Muscle layer of colon (tissue), 2 donors: ENCODE measurements at regions not wholly inside any gene's neighbourhood (a gene's known extent, or its start where the extent isn't known, plus 50 kb on each side); places are given as distances from the start of the nearest gene placed in this dataset.
"Not testable (repeated sequence)": the region's sequence is repeated elsewhere in the genome, so short reads cannot be mapped to it uniquely, and the experiment has no call there.

Experiments used
- H3K27ac ChIP-seq: one replicate; pipeline ENCODE4 v1.7.0; 2013; ENCODE audit warnings: low read depth, mild to moderate bottlenecking, low read length, moderate library complexity
- H3K27me3 ChIP-seq, 2 donors: one replicate each; pipeline ENCODE4 v1.7.0; 2013; ENCODE audit warnings: low read length in 2 of 2, mild to moderate bottlenecking in 2 of 2; ENCODE audit not compliant: insufficient read depth in 2 of 2, control insufficient read depth in 1 of 2
- H3K36me3 ChIP-seq: one replicate; pipeline ENCODE4 v1.7.0; 2013; ENCODE audit warnings: mild to moderate bottlenecking, low read length; ENCODE audit not compliant: insufficient read depth
- H3K4me1 ChIP-seq: one replicate; pipeline ENCODE4 v1.7.0; 2013; ENCODE audit warnings: mild to moderate bottlenecking, low read length; ENCODE audit not compliant: insufficient read depth
- H3K4me3 ChIP-seq, 2 donors: one replicate each; pipeline ENCODE4 v1.7.0; 2013; ENCODE audit warnings: low read length in 2 of 2, low read depth in 1 of 2, mild to moderate bottlenecking in 1 of 2, moderate library complexity in 1 of 2
- H3K9ac ChIP-seq: one replicate; pipeline ENCODE4 v1.7.0; 2013; ENCODE audit warnings: low read length
- H3K9me3 ChIP-seq: one replicate; pipeline ENCODE4 v1.7.0; 2013; ENCODE audit warnings: mild to moderate bottlenecking, low read length
- donor health status: abdominal sarcoma.
- donor health status: Adenocarcinoma of cecum.

DNA sequence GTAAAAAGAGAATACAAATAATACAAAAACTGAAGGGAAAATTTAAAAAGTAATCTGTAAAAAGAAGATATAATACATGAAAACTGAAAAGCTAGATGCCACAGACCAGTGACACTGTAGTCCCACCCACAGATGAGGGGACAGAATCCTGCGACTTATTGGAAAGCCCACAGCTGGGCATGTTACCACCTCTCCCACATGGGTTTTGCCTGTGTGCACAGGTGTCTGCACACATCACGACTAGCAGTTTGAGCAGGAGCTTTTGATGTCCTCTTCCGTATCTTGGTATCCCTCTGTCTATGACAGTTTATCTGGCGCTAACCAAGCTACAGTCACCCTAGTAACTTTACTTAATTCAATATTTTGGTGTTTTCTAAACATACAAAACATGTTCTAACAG, 291.1 kb upstream of the EXOC2 start:
- Histone ChIP-seq H3K9me3 (no peaks in the 10 kb centered on the region), H3K4me1 (no peaks in the 10 kb centered on the region), H3K36me3 (no peaks in the 10 kb centered on the region), H3K4me3 (no peak overlapping the region), H3K27ac (no peak overlapping the region), H3K27me3 (no peaks in the 10 kb centered on the region), H3K9ac (no peak overlapping the region)

DNA sequence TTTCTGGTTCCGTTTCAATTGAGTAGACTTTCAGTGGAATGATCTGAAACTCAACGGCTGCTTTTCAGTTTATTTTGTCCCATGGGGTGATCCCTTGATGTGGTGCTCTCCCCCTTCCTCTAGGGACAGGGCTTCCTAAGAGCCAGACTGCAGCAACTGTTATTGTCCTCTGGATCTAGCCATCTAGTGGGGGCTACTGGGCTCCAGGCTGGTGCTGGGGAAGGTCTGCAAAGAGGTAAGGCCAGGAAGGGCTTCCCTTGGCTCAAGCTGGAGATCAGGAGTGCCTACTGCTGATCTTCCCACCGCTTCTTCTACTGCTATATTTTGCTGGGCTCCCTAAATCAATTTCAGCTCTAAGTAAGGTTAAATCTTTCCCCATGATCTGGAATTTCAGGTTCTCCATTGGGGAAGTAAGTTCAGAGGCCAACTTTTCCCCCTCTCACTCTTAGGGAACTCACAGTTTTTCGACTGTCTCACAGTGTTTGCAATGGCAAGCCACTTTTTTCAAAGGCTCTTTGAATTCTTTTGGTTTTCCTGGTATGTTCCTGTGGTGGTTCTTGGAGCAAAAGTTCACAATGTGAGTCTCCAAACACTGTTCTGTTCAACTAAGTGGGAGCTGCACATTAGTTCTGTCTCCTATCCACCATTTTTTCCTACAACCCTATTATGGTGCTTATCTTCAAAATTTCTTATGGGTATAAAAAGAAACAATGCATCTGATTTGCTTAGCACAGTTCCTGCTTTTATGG, 286.2 kb upstream of the EXOC2 start:
- Histone ChIP-seq H3K27ac (no peak overlapping the region), H3K9me3 (peaks cover 3% of the 10 kb centered on the region), H3K27me3 (no peaks in the 10 kb centered on the region)

DNA sequence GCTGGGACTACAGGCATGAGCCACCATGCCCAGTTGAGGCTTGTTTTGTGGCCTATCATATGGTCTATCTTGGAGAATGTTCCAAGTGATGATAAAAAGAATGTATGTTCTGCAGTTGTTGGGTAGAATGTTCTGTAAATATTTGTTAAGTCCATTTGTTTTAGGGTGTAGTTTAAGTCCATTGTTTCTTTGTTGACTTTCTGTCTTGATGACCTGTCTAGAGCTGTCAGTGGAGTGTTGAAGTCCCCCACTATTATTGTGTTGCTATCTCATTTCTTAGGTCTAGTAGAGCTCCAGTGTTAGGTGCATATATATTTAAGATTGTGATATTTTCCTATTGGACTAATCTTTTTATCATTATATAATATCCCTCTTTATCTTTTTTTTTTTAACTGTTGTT, 284.3 kb upstream of the EXOC2 start:
- H3K27ac ChIP-seq, H3K9me3 ChIP-seq, H3K4me3 ChIP-seq, H3K27me3 ChIP-seq, H3K36me3 ChIP-seq, H3K9ac ChIP-seq, H3K4me1 ChIP-seq: not testable (repeated sequence)

More for the DNA sequence above, 286.2 kb upstream of the EXOC2 start:
- H3K4me3 ChIP-seq = no peak overlapping the region
- no peaks in the 10 kb centered on the region for H3K36me3 ChIP-seq
- H3K9ac ChIP-seq = no peak overlapping the region
- no peaks in the 10 kb centered on the region for H3K4me1 ChIP-seq

DNA sequence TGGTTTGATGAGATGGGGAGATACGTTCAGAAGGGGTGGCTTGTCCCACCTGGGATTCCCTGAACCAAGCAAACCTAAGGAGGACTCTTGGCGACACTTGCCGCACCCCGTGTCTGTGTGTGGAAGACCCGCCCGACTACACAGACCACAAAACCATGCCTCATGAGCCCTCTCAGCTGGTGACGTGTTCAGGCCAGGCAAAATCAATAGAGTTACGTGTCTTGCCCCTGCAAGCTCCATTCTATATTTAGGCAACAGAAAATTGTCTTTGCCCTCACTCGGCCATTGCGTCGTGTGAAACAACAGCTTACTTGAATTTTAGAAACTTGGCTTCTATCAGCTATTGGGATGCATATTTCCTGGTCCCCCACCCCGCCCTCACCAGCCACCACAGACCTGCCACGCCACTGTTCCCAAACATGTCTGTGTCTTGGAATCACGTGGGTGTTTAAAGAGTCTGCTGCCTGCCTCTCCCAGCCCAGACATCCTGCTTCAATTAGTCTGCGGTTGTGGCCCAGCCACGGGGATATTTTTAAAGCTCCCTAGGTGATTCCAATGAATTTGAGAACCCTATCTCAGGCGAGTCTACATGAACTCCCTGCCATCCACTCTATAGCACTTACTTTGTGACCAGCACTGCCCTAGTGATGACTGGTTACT, 279.2 kb upstream of the EXOC2 start:
- Histone ChIP-seq H3K36me3 (no peaks in the 10 kb centered on the region), H3K4me3 (no peak overlapping the region), H3K9ac (no peak overlapping the region), H3K4me1 (no peaks in the 10 kb centered on the region), H3K27ac (no peak overlapping the region), H3K9me3 (peaks cover 3% of the 10 kb centered on the region), H3K27me3 (no peaks in the 10 kb centered on the region)

DNA sequence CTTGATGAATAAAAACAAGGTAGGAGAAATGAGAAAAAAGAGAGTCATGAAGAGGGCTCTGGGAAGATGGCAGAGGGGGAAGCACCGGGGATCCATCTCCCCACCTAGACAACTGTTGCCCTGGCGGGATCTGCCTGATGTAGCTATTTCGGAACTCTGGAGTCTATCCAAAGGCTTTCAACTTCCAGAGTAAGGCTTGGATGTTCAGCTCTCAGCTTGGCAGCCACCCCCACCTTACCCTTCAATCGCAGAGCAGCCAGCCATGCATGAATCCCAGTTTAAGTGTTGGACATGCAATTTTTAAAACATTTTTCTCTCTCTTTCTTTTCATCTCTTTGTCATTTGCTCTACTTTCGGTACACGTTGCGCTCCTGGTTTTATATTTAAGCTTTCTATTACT, 275.9 kb upstream of the EXOC2 start:
- no peaks in the 10 kb centered on the region for H3K4me1 ChIP-seq
- H3K27me3 ChIP-seq = no peaks in the 10 kb centered on the region
- H3K9ac ChIP-seq = no peak overlapping the region
- no peak overlapping the region for H3K4me3 ChIP-seq
- H3K27ac ChIP-seq = no peak overlapping the region
- H3K36me3 ChIP-seq = no peaks in the 10 kb centered on the region
- H3K9me3 ChIP-seq = no peaks in the 10 kb centered on the region

DNA sequence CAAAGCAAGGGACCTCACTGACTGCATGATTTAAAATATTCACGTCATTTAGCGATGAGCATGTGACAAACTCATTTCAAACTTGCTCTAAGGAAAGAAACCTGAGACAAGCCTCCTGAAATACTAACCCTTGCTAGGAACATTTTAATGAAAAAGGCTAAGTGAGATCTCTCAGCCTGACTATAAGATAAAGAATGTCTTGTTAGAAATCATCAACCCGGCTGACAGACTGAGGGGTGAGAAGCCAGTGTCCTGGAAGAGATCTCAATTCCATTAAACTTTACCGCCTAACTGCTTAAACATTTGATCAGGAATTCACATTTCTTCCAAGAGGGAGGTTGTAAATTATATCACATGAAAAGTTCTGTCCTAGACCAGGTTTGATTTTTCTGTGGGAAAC, 274.8 kb upstream of the EXOC2 start:
- Histone ChIP-seq H3K27me3 (no peaks in the 10 kb centered on the region), H3K9ac (no peak overlapping the region), H3K4me3 (no peak overlapping the region), H3K9me3 (no peaks in the 10 kb centered on the region), H3K36me3 (no peaks in the 10 kb centered on the region), H3K4me1 (no peaks in the 10 kb centered on the region), H3K27ac (no peak overlapping the region)

DNA sequence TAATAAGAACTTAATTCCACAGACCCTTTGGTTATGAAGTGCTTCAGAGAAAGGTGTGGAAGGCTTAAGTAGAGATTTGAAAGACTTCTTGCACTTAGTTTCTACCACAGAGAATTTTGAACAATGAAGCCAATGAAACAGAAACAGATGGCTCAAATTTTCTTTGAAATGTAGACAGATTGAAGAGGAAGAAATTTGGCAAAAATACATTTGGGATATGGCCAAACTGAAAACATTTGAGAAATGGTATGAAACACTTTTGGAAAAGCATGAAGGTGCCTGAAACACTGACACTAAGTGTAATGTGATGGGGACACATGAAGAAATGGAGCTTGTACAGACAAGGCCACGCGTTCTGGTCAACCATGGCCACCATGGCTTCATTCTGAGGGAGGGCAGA, 272.4 kb upstream of the EXOC2 start:
- no peak overlapping the region for H3K9ac ChIP-seq
- no peak overlapping the region for H3K4me3 ChIP-seq
- H3K4me1 ChIP-seq = no peaks in the 10 kb centered on the region
- H3K9me3 ChIP-seq = no peaks in the 10 kb centered on the region
- no peaks in the 10 kb centered on the region for H3K36me3 ChIP-seq
- H3K27me3 ChIP-seq = no peaks in the 10 kb centered on the region
- H3K27ac ChIP-seq = no peak overlapping the region

DNA sequence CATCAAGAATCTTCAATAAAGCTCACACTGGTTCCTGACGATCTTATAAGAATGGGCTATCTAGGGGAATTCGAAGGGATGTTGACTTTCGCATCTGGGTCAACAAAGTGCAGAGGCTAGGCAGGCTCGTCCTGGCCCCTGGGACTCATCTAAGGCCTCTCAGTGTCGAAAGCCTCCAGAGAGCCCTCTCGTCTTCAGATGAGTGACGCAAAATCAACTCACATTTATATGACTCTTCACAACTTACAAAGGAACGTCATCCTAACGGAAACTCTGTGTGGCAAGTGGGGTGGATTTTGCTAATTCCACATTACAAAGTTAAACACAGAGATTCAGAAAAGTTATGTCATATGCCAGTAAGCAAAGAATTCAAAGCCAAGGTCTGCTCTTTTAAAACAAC, 270.5 kb upstream of the EXOC2 start:
- no peaks in the 10 kb centered on the region for H3K9me3 ChIP-seq
- H3K9ac ChIP-seq = no peak overlapping the region
- H3K27me3 ChIP-seq = no peaks in the 10 kb centered on the region
- H3K4me1 ChIP-seq = no peaks in the 10 kb centered on the region
- no peak overlapping the region for H3K4me3 ChIP-seq
- H3K36me3 ChIP-seq = no peaks in the 10 kb centered on the region
- no peak overlapping the region for H3K27ac ChIP-seq

DNA sequence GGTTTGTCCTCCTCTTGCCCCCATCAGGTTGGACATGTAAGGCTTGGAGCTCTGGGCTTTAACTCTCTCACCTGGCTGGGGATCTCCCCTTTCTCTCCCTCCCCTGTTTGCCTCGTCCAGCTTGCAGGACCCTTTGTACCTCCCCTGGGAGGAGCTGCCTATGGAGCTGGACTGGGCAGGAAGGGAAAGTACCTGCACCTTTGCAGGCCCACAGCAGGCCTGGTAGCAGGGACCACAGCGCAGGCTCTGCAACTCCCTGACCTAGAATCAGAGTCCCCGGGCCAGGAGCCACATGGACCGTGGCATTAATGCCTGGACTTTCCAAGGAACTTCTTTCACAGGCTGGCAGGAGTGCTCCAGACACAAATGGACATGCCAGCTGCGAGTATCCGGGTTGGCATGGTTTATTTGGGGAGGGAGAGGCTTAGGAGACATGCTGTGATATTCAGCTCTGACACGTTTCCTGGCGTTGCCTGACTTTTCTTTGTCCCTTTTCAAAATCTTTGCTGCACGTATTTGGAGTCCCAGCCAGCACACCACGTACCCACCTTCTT, 268.5 kb upstream of the EXOC2 start:
- Histone ChIP-seq H3K9me3 (no peaks in the 10 kb centered on the region), H3K9ac (no peak overlapping the region), H3K4me3 (no peak overlapping the region), H3K27ac (no peak overlapping the region), H3K36me3 (no peaks in the 10 kb centered on the region), H3K4me1 (no peaks in the 10 kb centered on the region), H3K27me3 (no peaks in the 10 kb centered on the region)

DNA sequence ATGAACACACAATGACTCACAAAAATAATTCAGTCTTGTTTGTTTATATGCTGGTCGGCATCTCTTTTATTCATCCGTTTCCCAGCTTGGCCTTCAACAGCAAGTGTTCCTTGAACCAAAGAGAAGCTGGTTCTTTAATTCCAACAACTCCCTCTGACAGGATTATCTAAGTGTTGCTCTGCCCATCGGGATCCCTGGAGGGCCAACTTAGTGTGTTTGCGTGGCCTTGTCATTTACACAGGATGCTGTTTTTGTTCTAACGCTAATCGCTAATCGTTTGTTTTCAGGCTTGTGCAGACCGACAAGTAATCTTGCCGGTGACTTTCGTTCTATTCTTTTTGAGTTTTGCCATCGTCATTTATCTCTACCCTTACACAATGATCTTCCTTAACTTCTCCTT, 267.4 kb upstream of the EXOC2 start:
- Histone ChIP-seq H3K4me3 (no peak overlapping the region), H3K9me3 (no peaks in the 10 kb centered on the region), H3K4me1 (no peaks in the 10 kb centered on the region), H3K27me3 (no peaks in the 10 kb centered on the region), H3K27ac (no peak overlapping the region), H3K36me3 (no peaks in the 10 kb centered on the region), H3K9ac (no peak overlapping the region)

DNA sequence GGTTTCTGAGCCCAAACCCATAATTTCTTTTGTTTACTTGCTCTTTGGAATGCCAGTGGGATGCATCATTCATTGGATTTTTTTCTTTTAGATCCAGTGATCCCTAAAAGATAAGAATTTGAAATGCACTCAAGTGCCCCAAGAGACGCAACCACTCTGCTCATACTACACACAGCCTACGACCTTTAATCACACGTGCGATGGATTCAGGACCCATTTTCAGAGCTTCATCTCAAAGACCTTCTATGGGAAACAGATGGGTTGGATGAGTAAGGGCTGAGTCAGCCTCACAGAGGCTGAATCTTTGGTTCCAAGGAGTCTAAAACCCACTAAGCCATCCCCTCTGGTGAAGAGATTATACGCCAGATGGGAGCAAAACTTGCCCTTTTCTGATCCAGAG, 265.5 kb upstream of the EXOC2 start:
- no peaks in the 10 kb centered on the region for H3K9me3 ChIP-seq
- no peaks in the 10 kb centered on the region for H3K4me1 ChIP-seq
- H3K9ac ChIP-seq = no peak overlapping the region

More for the DNA sequence above, 265.5 kb upstream of the EXOC2 start:
- H3K4me3 ChIP-seq = no peak overlapping the region
- H3K27ac ChIP-seq = no peak overlapping the region
- no peaks in the 10 kb centered on the region for H3K27me3 ChIP-seq
- no peaks in the 10 kb centered on the region for H3K36me3 ChIP-seq
